OCI-LY7 (cell line): ENCODE measurements at regions not wholly inside any gene's neighbourhood (a gene's known extent, or its start where the extent isn't known, plus 50 kb on each side); places are given as distances from the start of the nearest gene placed in this dataset.

Experiments
- CTCF ChIP-seq: fragments of 200-600 bp; sonication (generic); conservative IDR thresholded peaks from 2 replicates; pipeline ENCODE4 v1.5.1; 2014; ENCODE audit warnings: mild to moderate bottlenecking, antibody characterized with exemption, low read length, moderate library complexity, mixed read lengths
- EZH2phosphoT487 ChIP-seq: fragments of 200-600 bp; sonication (generic); IDR thresholded peaks from 2 replicates; pipeline ENCODE4 v1.6.1; 2018; ENCODE audit warnings: low read depth, borderline replicate concordance, mild to moderate bottlenecking, mixed run types, antibody characterized with exemption, low read length, moderate library complexity, mixed read lengths

GRCh38 chr3:3240986-3241385 is 61.5 kb upstream of the CRBN start:
- TF ChIP-seq CTCF (no peak), EZH2phosphoT487 (no peak)
